HEK293T (cell line): ENCODE measurements at regions not wholly inside any gene's neighbourhood (a gene's known extent, or its start where the extent isn't known, plus 50 kb on each side); places are given as distances from the start of the nearest gene placed in this dataset.

Source experiments
- ARNT ChIP-seq: fragments of 450-650 bp; IDR thresholded peaks from 2 replicates; pipeline ENCODE4 v1.6.1; 2017; ENCODE audit warnings: mild to moderate bottlenecking
- BHLHE40 ChIP-seq: fragments of 450-650 bp; IDR thresholded peaks from 2 replicates; pipeline ENCODE4 v1.6.1; 2016; ENCODE audit warnings: mild to moderate bottlenecking, moderate library complexity, borderline replicate concordance
- CTBP1 ChIP-seq: fragments of 450-650 bp; IDR thresholded peaks from 2 replicates; pipeline ENCODE4 v1.6.1; 2016; ENCODE audit warnings: borderline replicate concordance
- ELF4 ChIP-seq: fragments of 450-650 bp; IDR thresholded peaks from 2 replicates; pipeline ENCODE4 v1.6.1; 2017; ENCODE audit warnings: antibody characterized with exemption
- FOXA1 ChIP-seq: fragments of 450-650 bp; IDR thresholded peaks from 2 replicates; pipeline ENCODE4 v1.6.1; 2016; ENCODE audit warnings: mild to moderate bottlenecking
- FOXK2 ChIP-seq: fragments of 450-650 bp; IDR thresholded peaks from 2 replicates; pipeline ENCODE4 v1.6.1; 2016; ENCODE audit warnings: mild to moderate bottlenecking
- FOXM1 ChIP-seq: fragments of 450-650 bp; IDR thresholded peaks from 2 replicates; pipeline ENCODE4 v1.6.1; 2017; ENCODE audit warnings: mild to moderate bottlenecking, borderline replicate concordance
- HDGF ChIP-seq: fragments of 450-650 bp; IDR thresholded peaks from 2 replicates; pipeline ENCODE4 v1.6.1; 2017; ENCODE audit warnings: antibody characterized with exemption, borderline replicate concordance
- LEF1 ChIP-seq: fragments of 450-650 bp; IDR thresholded peaks from 2 replicates; pipeline ENCODE4 v1.6.1; 2017; ENCODE audit warnings: mild to moderate bottlenecking, borderline replicate concordance
- NFRKB ChIP-seq: fragments of 450-650 bp; IDR thresholded peaks from 2 replicates; pipeline ENCODE4 v1.6.1; 2016; ENCODE audit warnings: mild to moderate bottlenecking, moderate library complexity
- SP1 ChIP-seq: fragments of 450-650 bp; IDR thresholded peaks from 2 replicates; pipeline ENCODE4 v1.6.1; 2017
- SUZ12 ChIP-seq: fragments of 450-650 bp; IDR thresholded peaks from 2 replicates; pipeline ENCODE4 v1.6.1; 2016; ENCODE audit warnings: mild to moderate bottlenecking
- TARDBP ChIP-seq: fragments of 450-650 bp; IDR thresholded peaks from 2 replicates; pipeline ENCODE4 v1.6.1; 2016
- ZNF384 ChIP-seq: fragments of 450-650 bp; IDR thresholded peaks from 2 replicates; pipeline ENCODE4 v1.6.1; 2016

GRCh38 chr18:73948084-73948483, 199.6 kb downstream of the FBXO15 start:
- TF ChIP-seq ARNT (no peak), BHLHE40 (no peak), FOXM1 (no peak), ELF4 (no peak), SP1 (no peak), SUZ12 (no peak), CTBP1 (no peak), FOXK2 (no peak), TARDBP (no peak), HDGF (no peak), FOXA1 (no peak), NFRKB (no peak), ZNF384 (no peak), LEF1 (no peak)
